Left renal pelvis (tissue), 4 donors: ENCODE measurements at regions not wholly inside any gene's neighbourhood (a gene's known extent, or its start where the extent isn't known, plus 50 kb on each side); places are given as distances from the start of the nearest gene placed in this dataset.

Experiments
- DNase-seq, 4 donors: peaks; one replicate each; pipeline ENCODE4 v3.0.0-alpha.2; 2013; ENCODE audit warnings: low read depth in 4 of 4, low spot score in 3 of 4

GRCh38 chr15:47988564-47988963 is 132.2 kb upstream of the SLC24A5 start:
- no peak for DNase-seq

GRCh38 chr15:47990821-47991220 is 130.0 kb upstream of the SLC24A5 start:
- no peak for DNase-seq

- no peak for DNase-seq
These were observed 129.4 kb upstream of the SLC24A5 start for GRCh38 chr15:47991357-47991756.

- no peak for DNase-seq
These were observed 127.7 kb upstream of the SLC24A5 start for GRCh38 chr15:47993051-47993450.

- no peak for DNase-seq
These were observed 123.4 kb upstream of the SLC24A5 start for GRCh38 chr15:47997195-47998080.

GRCh38 chr15:47998619-47999019 is 122.2 kb upstream of the SLC24A5 start:
- no peak for DNase-seq

GRCh38 chr15:48001393-48002039 is 119.3 kb upstream of the SLC24A5 start:
- DNase-seq: no peak

GRCh38 chr15:48002767-48003166 is 118.0 kb upstream of the SLC24A5 start:
- DNase-seq: no peak

GRCh38 chr15:48003441-48003840 is 117.3 kb upstream of the SLC24A5 start:
- DNase-seq: no peak

- DNase-seq: no peak
These were observed 115.7 kb upstream of the SLC24A5 start for GRCh38 chr15:48005077-48005476.

- DNase-seq: peak; percentile 54 to 73 (median 66)
These were observed 114.7 kb upstream of the SLC24A5 start for GRCh38 chr15:48006031-48006511.

GRCh38 chr15:48010316-48010715 is 110.5 kb upstream of the SLC24A5 start:
- no peak for DNase-seq

- DNase-seq: no peak
These were observed 108.6 kb upstream of the SLC24A5 start for GRCh38 chr15:48012191-48012590.

- DNase-seq: no peak
These were observed 103.9 kb upstream of the SLC24A5 start for GRCh38 chr15:48016865-48017264.

- no peak for DNase-seq
These were observed 103.0 kb upstream of the SLC24A5 start for GRCh38 chr15:48017747-48018146.

GRCh38 chr15:48020166-48020565 is 100.6 kb upstream of the SLC24A5 start:
- no peak for DNase-seq

- no peak for DNase-seq
These were observed 99.3 kb upstream of the SLC24A5 start for GRCh38 chr15:48021336-48022086.

GRCh38 chr15:48025118-48025517 is 95.7 kb upstream of the SLC24A5 start:
- DNase-seq: no peak

- DNase-seq: no peak
These were observed 92.1 kb upstream of the SLC24A5 start for GRCh38 chr15:48028712-48029111.

GRCh38 chr15:48029642-48030041 is 91.1 kb upstream of the SLC24A5 start:
- DNase-seq: no peak

- DNase-seq: no peak
These were observed 89.3 kb upstream of the SLC24A5 start for GRCh38 chr15:48031466-48031865.
